SH-SY5Y (cell line): ENCODE measurements at regions not wholly inside any gene's neighbourhood (a gene's known extent, or its start where the extent isn't known, plus 50 kb on each side); places are given as distances from the start of the nearest gene placed in this dataset.

Experiments
- GATA2 ChIP-seq: IDR thresholded peaks from 2 replicates; pipeline ENCODE4 v1.6.1; 2011; ENCODE audit warnings: mild to moderate bottlenecking, low read depth, low read length
- GATA3 ChIP-seq: IDR thresholded peaks from 2 replicates; pipeline ENCODE4 v1.6.1; 2011; ENCODE audit warnings: low read depth, mild to moderate bottlenecking, low read length, moderate library complexity

DNA sequence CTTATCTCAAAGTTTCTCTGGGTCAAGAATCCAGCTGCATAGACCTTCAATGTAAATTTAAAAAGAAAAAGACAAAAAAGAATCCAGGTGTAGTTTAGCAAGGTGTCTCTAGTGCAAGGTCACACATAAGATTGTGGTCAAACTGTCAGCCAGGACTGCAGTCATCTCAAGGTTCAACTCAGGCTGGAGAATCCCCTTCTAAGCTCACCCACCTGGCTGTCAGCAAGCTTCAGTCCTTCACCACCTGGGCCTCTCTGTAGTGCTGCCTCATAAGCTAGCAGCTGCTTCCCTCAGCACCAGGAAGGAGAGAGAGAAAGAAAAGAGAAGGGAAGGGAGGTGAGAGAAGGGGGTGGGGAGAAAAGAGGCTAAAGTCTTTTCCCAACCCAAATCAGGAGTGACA is 146.7 kb downstream of the ACTL7B start:
- TF ChIP-seq GATA2 (no peak), GATA3 (no peak)
